Gastroesophageal sphincter (tissue), 3 donors: ENCODE measurements at regions not wholly inside any gene's neighbourhood (a gene's known extent, or its start where the extent isn't known, plus 50 kb on each side); places are given as distances from the start of the nearest gene placed in this dataset.

ENCODE experiments used
- EP300 ChIP-seq: sonication (generic); formaldehyde crosslinking; IDR thresholded peaks from one replicate; pipeline ENCODE4 v1.6.1; 2017; ENCODE audit warnings: antibody characterized with exemption, mild to moderate bottlenecking
- POLR2A ChIP-seq, 2 donors: fragments of 450-650 bp; IDR thresholded peaks; one replicate each; pipeline ENCODE4 v1.6.1; 2017; ENCODE audit warnings: antibody characterized with exemption in 2 of 2, mild to moderate bottlenecking in 2 of 2, moderate library complexity in 1 of 2
- POLR2AphosphoS5 ChIP-seq: sonication (generic); formaldehyde crosslinking; IDR thresholded peaks from one replicate; pipeline ENCODE4 v1.6.1; 2017; ENCODE audit warnings: antibody characterized with exemption
- TF ChIP-seq, protein P1 (sequence below), 4 experiments: fragments of 200-600 bp in 2 of 4; fragments of 450-650 bp in 2 of 4; sonication (generic) in 1 of 4; IDR thresholded peaks; one replicate each; pipeline ENCODE4 v1.5.1; 2017 to 2019; ENCODE audit warnings: antibody characterized with exemption in 4 of 4, mild to moderate bottlenecking in 2 of 4, moderate library complexity in 2 of 4

DNA sequence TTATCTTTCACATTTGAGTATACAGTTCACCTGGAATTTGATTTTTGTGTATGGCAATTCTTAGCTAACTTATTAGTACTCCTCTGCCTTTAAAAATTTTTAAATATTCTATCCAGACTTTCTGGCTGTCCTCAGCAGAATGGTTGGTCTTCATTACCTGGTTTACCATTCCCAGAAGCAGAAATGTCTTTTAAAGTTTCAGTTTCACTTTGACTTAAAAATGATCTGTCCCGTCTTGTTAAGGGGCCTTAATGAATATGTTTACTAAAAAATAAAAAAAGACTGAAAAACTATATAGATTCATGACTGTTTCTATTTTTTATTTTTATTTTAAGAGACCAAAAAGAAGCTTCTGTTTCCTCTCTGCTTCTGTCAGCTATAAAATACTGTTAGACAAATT, 70.5 kb upstream of the TNRC6B start:
- TF ChIP-seq, protein P1, sequence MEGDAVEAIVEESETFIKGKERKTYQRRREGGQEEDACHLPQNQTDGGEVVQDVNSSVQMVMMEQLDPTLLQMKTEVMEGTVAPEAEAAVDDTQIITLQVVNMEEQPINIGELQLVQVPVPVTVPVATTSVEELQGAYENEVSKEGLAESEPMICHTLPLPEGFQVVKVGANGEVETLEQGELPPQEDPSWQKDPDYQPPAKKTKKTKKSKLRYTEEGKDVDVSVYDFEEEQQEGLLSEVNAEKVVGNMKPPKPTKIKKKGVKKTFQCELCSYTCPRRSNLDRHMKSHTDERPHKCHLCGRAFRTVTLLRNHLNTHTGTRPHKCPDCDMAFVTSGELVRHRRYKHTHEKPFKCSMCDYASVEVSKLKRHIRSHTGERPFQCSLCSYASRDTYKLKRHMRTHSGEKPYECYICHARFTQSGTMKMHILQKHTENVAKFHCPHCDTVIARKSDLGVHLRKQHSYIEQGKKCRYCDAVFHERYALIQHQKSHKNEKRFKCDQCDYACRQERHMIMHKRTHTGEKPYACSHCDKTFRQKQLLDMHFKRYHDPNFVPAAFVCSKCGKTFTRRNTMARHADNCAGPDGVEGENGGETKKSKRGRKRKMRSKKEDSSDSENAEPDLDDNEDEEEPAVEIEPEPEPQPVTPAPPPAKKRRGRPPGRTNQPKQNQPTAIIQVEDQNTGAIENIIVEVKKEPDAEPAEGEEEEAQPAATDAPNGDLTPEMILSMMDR (IDR thresholded peaks at IDR 0.05): no peak
- TF ChIP-seq POLR2A (IDR thresholded peaks at IDR 0.05): no peak
- TF ChIP-seq POLR2AphosphoS5: no peak
- no peak for TF ChIP-seq EP300
